ACC112 (cell line): ENCODE measurements at regions not wholly inside any gene's neighbourhood (a gene's known extent, or its start where the extent isn't known, plus 50 kb on each side); places are given as distances from the start of the nearest gene placed in this dataset.

Source experiments
- H2AFZ ChIP-seq: fragments of 200-600 bp; sonication (generic); one replicate; pipeline ENCODE4 v1.6.0; 2017; ENCODE audit warnings: antibody characterized with exemption, low read length; ENCODE audit not compliant: unreplicated experiment
- H3K27ac ChIP-seq: fragments of 200-600 bp; sonication (generic); 2 replicates; pipeline ENCODE4 v1.5.1; 2014; ENCODE audit warnings: low read depth, mild to moderate bottlenecking, antibody characterized with exemption, low read length, moderate library complexity
- H3K27me3 ChIP-seq: fragments of 200-600 bp; sonication (generic); 2 replicates; pipeline ENCODE4 v1.6.1; 2014; ENCODE audit warnings: mild to moderate bottlenecking, antibody characterized with exemption, low read length, moderate library complexity, mixed read lengths; ENCODE audit not compliant: insufficient read depth
- H3K36me3 ChIP-seq: fragments of 200-600 bp; sonication (generic); 2 replicates; pipeline ENCODE4 v1.6.1; 2016; ENCODE audit warnings: mild to moderate bottlenecking, antibody characterized with exemption, low read length, moderate library complexity, mixed read lengths; ENCODE audit not compliant: insufficient read depth
- H3K4me1 ChIP-seq: fragments of 200-600 bp; sonication (generic); one replicate; pipeline ENCODE4 v1.6.1; 2016; ENCODE audit warnings: low read length, mixed read lengths; ENCODE audit not compliant: insufficient read depth, unreplicated experiment, control insufficient read depth
- H3K4me3 ChIP-seq: fragments of 200-600 bp; sonication (generic); 2 replicates; pipeline ENCODE4 v1.5.1; 2014; ENCODE audit warnings: mild to moderate bottlenecking, low read depth, low read length
- H3K79me2 ChIP-seq: fragments of 200-600 bp; sonication (generic); one replicate; pipeline ENCODE4 v1.6.0; 2016; ENCODE audit warnings: low read length; ENCODE audit not compliant: control insufficient read depth, unreplicated experiment, insufficient read depth

- Histone ChIP-seq H3K27ac (no peak overlapping the region), H3K4me1 (no peaks in the 10 kb centered on the region), H3K36me3 (no peaks in the 10 kb centered on the region), H3K27me3 (no peaks in the 10 kb centered on the region), H3K79me2 (no peaks in the 10 kb centered on the region), H3K4me3 (no peak overlapping the region), H2AFZ (no peak overlapping the region)
Observed at GRCh38 chr5:152855441-152855840, 450.4 kb upstream of the NMUR2 start.

DNA sequence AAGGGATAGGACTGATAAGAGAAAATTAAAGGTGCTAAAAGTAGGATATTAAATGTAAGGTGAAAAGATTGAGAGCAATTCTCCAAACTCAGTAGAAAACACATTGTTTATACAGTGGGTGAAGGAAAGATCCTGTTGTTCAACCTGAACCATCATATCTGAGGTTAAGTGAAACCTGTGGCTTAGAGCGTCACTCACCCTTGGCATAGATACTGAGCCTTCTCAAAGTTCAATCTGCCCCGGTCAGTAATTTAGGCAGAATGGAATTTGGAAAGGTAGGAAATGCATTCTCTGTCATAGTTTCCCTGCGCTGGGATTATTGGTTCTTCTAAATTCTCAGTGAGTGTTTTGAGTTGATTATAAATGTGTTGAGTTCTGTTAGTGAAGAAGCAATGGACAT lies 456.2 kb upstream of the NMUR2 start:
- no peaks in the 10 kb centered on the region for H3K27me3 ChIP-seq
- no peak overlapping the region for H2AFZ ChIP-seq
- no peaks in the 10 kb centered on the region for H3K36me3 ChIP-seq
- no peak overlapping the region for H3K27ac ChIP-seq
- no peak overlapping the region for H3K4me3 ChIP-seq
- H3K4me1 ChIP-seq: no peaks in the 10 kb centered on the region
- H3K79me2 ChIP-seq: no peaks in the 10 kb centered on the region

DNA sequence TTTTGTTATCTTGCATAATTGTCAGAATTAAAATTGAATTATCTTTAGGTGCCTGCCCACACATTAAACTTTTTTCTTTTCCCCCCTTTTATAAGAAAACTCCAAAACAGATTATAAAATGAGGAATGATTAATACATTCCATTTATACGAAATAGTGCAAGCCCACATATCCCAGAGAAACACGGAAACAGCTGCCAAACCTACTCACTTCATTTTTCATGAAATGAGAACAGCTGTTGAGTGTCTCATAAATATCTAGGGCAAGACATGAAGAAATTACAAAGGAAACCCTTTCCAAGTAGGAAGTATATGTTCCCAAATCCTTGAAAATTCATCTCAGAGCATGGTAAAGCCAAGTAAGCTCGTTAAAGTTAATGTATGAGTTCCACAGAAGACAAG lies 459.4 kb upstream of the NMUR2 start:
- H3K4me1 ChIP-seq: no peaks in the 10 kb centered on the region
- no peak overlapping the region for H2AFZ ChIP-seq
- H3K79me2 ChIP-seq: no peaks in the 10 kb centered on the region
- H3K27ac ChIP-seq: no peak overlapping the region
- no peaks in the 10 kb centered on the region for H3K27me3 ChIP-seq
- H3K4me3 ChIP-seq: no peak overlapping the region
- H3K36me3 ChIP-seq: no peaks in the 10 kb centered on the region

- Histone ChIP-seq H2AFZ (no peak overlapping the region), H3K4me3 (no peak overlapping the region), H3K27ac (no peak overlapping the region)
Observed at GRCh38 chr5:152864991-152865390, 459.9 kb upstream of the NMUR2 start.

DNA sequence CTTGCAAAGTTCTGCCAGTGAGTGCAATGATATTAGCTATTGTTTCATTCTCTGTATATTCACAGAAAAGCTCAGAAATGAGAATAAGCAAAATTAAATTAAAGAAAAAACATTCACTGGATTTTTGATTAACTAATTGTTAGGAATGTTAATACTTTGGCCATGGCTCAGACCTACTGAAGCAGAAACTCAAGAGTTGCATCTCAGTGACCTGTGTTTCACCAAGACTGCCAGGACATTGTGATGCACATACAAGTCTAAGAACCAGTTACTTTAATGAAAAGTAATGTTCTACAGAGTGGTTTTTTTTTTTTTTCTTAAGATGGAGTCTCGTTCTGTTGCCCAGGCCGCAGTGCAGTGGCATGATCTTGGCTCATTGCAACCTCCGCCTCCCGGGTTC lies 464.9 kb upstream of the NMUR2 start:
- Histone ChIP-seq H3K4me1 (no peaks in the 10 kb centered on the region), H2AFZ (no peak overlapping the region), H3K27ac (no peak overlapping the region), H3K27me3 (no peaks in the 10 kb centered on the region), H3K79me2 (no peaks in the 10 kb centered on the region), H3K4me3 (no peak overlapping the region), H3K36me3 (no peaks in the 10 kb centered on the region)

More at GRCh38 chr5:152864991-152865390, 459.9 kb upstream of the NMUR2 start:
- Histone ChIP-seq H3K36me3 (no peaks in the 10 kb centered on the region), H3K79me2 (no peaks in the 10 kb centered on the region), H3K27me3 (no peaks in the 10 kb centered on the region), H3K4me1 (no peaks in the 10 kb centered on the region)

- H2AFZ ChIP-seq: no peak overlapping the region
- no peak overlapping the region for H3K27ac ChIP-seq
- no peaks in the 10 kb centered on the region for H3K36me3 ChIP-seq
- H3K4me3 ChIP-seq: no peak overlapping the region
- no peaks in the 10 kb centered on the region for H3K27me3 ChIP-seq
- no peaks in the 10 kb centered on the region for H3K4me1 ChIP-seq
- no peaks in the 10 kb centered on the region for H3K79me2 ChIP-seq
Observed at GRCh38 chr5:152882621-152883020, 477.5 kb upstream of the NMUR2 start.

DNA sequence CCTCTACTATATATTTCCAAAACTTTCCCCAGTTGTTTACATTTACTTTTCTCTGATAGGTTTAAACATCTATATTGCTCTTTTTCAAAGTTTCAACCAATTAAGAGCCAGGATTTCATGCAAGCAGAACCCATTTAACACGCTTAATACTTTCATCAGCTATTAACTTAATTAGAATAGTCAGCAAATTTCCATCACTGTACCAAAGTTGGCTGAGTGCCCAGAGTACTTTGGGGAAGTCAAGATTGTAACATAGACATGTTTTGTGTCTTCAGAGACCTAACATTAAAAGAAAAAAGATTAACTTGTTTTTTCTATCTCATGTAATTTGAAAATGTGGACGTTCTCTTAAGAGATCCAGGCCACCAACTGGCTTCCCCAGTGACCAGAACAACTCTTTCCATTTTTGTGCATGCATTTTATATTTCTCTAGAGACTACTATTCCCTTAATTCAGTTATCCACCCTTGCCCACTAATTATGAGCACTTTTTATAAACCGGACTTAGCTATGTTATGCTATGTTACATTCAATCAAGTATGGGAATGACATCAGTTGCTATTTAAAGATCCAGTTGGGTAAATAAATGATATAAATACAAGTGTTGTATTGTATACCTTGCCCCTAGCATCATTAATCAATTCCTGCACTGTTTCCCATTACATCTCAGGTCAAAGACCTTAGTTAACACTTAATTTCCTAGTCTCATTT lies 478.1 kb upstream of the NMUR2 start:
- Histone ChIP-seq H3K27ac (no peak overlapping the region), H2AFZ (no peak overlapping the region), H3K27me3 (no peaks in the 10 kb centered on the region), H3K36me3 (no peaks in the 10 kb centered on the region), H3K4me1 (no peaks in the 10 kb centered on the region), H3K79me2 (no peaks in the 10 kb centered on the region), H3K4me3 (no peak overlapping the region)

GRCh38 chr5:152884006-152884405 lies 478.9 kb upstream of the NMUR2 start:
- Histone ChIP-seq H3K4me1 (no peaks in the 10 kb centered on the region), H3K4me3 (no peak overlapping the region), H3K27ac (no peak overlapping the region), H3K27me3 (no peaks in the 10 kb centered on the region), H3K79me2 (no peaks in the 10 kb centered on the region), H2AFZ (no peak overlapping the region), H3K36me3 (no peaks in the 10 kb centered on the region)

- H2AFZ ChIP-seq: no peak overlapping the region
- no peaks in the 10 kb centered on the region for H3K4me1 ChIP-seq
- no peak overlapping the region for H3K4me3 ChIP-seq
- no peak overlapping the region for H3K27ac ChIP-seq
- no peaks in the 10 kb centered on the region for H3K36me3 ChIP-seq
- no peaks in the 10 kb centered on the region for H3K79me2 ChIP-seq
- H3K27me3 ChIP-seq: no peaks in the 10 kb centered on the region
Observed at GRCh38 chr5:152900332-152900731, 495.3 kb upstream of the NMUR2 start.

- H3K4me3 ChIP-seq: no peak overlapping the region
- H3K79me2 ChIP-seq: no peaks in the 10 kb centered on the region
- H2AFZ ChIP-seq: no peak overlapping the region
Observed at GRCh38 chr5:152901754-152902153, 496.7 kb upstream of the NMUR2 start.

DNA sequence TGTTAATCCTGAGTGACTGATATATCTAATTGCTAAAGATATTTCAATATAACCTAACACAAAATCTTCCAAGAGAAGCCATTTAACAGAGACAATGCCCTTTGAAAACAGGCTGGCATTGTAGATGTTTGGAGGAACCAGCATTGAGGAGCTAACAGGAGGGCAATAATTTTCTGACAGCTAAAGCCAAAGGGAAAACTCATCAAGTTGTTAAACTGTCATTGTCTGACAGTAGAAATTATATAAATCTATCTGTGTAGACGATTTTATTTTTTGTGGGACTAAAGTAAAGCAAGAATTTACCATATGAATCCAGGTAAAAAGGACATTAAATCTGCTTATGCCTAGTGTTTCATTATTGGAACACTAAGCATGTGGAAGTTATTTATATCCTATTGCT lies 500.2 kb upstream of the NMUR2 start:
- H3K4me1 ChIP-seq: no peaks in the 10 kb centered on the region
- H3K36me3 ChIP-seq: no peaks in the 10 kb centered on the region
- H2AFZ ChIP-seq: no peak overlapping the region
- no peaks in the 10 kb centered on the region for H3K79me2 ChIP-seq
- H3K27me3 ChIP-seq: no peaks in the 10 kb centered on the region
- no peak overlapping the region for H3K27ac ChIP-seq
- no peak overlapping the region for H3K4me3 ChIP-seq

More at GRCh38 chr5:152901754-152902153, 496.7 kb upstream of the NMUR2 start:
- H3K4me1 ChIP-seq: no peaks in the 10 kb centered on the region
- H3K27ac ChIP-seq: no peak overlapping the region
- H3K27me3 ChIP-seq: no peaks in the 10 kb centered on the region
- H3K36me3 ChIP-seq: no peaks in the 10 kb centered on the region
